IMR-90 (cell line): ENCODE measurements at regions not wholly inside any gene's neighbourhood (a gene's known extent, or its start where the extent isn't known, plus 50 kb on each side); places are given as distances from the start of the nearest gene placed in this dataset.

Experiments used
- BHLHE40 ChIP-seq: fragments of 150-350 bp; IDR thresholded peaks from 2 replicates; pipeline ENCODE4 v1.6.1; 2016; ENCODE audit warnings: mild to moderate bottlenecking, low read depth, low read length
- CEBPB ChIP-seq: IDR thresholded peaks from 2 replicates; pipeline ENCODE4 v1.6.1; 2012; ENCODE audit warnings: low read depth, low read length, improper control_type of control experiment
- CHD1 ChIP-seq: IDR thresholded peaks from 2 replicates; pipeline ENCODE4 v1.6.1; 2012; ENCODE audit warnings: low read depth, low read length, improper control_type of control experiment
- CTCF ChIP-seq: conservative IDR thresholded peaks from 2 replicates; pipeline ENCODE4 v1.5.1; 2012; ENCODE audit warnings: mild to moderate bottlenecking, low read depth, low read length, improper control_type of control experiment
- ELK1 ChIP-seq: fragments of 150-350 bp; IDR thresholded peaks from 2 replicates; pipeline ENCODE4 v1.6.1; 2016; ENCODE audit warnings: low read depth, mild to moderate bottlenecking, low read length, moderate library complexity, borderline replicate concordance
- MAFK ChIP-seq: IDR thresholded peaks from 2 replicates; pipeline ENCODE4 v1.6.1; 2012; ENCODE audit warnings: low read depth, low read length, improper control_type of control experiment
- MAZ ChIP-seq: IDR thresholded peaks from 2 replicates; pipeline ENCODE4 v1.6.1; 2012; ENCODE audit warnings: low read depth, mild to moderate bottlenecking, low read length, improper control_type of control experiment, moderate library complexity, borderline replicate concordance
- MXI1 ChIP-seq: IDR thresholded peaks from 2 replicates; pipeline ENCODE4 v1.6.1; 2012; ENCODE audit warnings: low read depth, mild to moderate bottlenecking, low read length, moderate library complexity, borderline replicate concordance
- POLR2A ChIP-seq: IDR thresholded peaks from 2 replicates; pipeline ENCODE4 v1.6.1; 2012; ENCODE audit warnings: mild to moderate bottlenecking, low read depth, low read length
- RCOR1 ChIP-seq: IDR thresholded peaks from 2 replicates; pipeline ENCODE4 v1.6.1; 2012; ENCODE audit warnings: mild to moderate bottlenecking, low read length, improper control_type of control experiment; ENCODE audit not compliant: insufficient replicate concordance
- RFX5 ChIP-seq: IDR thresholded peaks from 2 replicates; pipeline ENCODE4 v1.8.0; 2012; ENCODE audit warnings: low read depth, mild to moderate bottlenecking, low read length, moderate library complexity
- SMC3 ChIP-seq: fragments of 150-350 bp; IDR thresholded peaks from 2 replicates; pipeline ENCODE4 v1.6.1; 2016; ENCODE audit warnings: low read depth, mild to moderate bottlenecking, antibody characterized with exemption, low read length, moderate library complexity
- USF2 ChIP-seq: fragments of 150-350 bp; IDR thresholded peaks from 2 replicates; pipeline ENCODE4 v1.6.1; 2017; ENCODE audit warnings: mild to moderate bottlenecking, antibody characterized with exemption, low read length, low read depth

GRCh38 chr16:19945934-19946333 lies 61.3 kb upstream of the GPRC5B start:
- no peak for TF ChIP-seq POLR2A
- no peak for TF ChIP-seq CTCF
- no peak for TF ChIP-seq MAZ
- no peak for TF ChIP-seq SMC3
- TF ChIP-seq BHLHE40, result no peak
- TF ChIP-seq MAFK, result no peak
- TF ChIP-seq MXI1, result no peak
- no peak for TF ChIP-seq USF2
- no peak for TF ChIP-seq RCOR1
- TF ChIP-seq ELK1, result no peak
- TF ChIP-seq CEBPB, result no peak
- no peak for TF ChIP-seq RFX5
- TF ChIP-seq CHD1, result no peak
